ENCODE measurements at regions not wholly inside any gene's neighbourhood (a gene's known extent, or its start where the extent isn't known, plus 50 kb on each side); places are given as distances from the start of the nearest gene placed in this dataset.

- H3K27me3 Mint-ChIP-seq (ENCODE audit: low read depth), result no peaks in the 10 kb centered on the region
- peaks cover 3% of the 10 kb centered on the region for H3K9me3 Mint-ChIP-seq
- DNase-seq, result no peak
- no peak overlapping the region for H3K27ac Mint-ChIP-seq
- intact Hi-C loops (cut with micrococcal nuclease), result no loop called here
- peaks cover 53% of the 10 kb centered on the region for H3K4me1 Mint-ChIP-seq (ENCODE audit: low read depth)
- CTCF ChIA-PET, result no interaction called here
- peaks cover 3% of the 10 kb centered on the region for H3K36me3 Mint-ChIP-seq (ENCODE audit: low read depth)
- no peak overlapping the region for H3K4me3 Mint-ChIP-seq
These were observed 110.5 kb upstream of the CARMIL1 start for GRCh38 chr6:25168637-25169036.

GRCh38 chr6:25169553-25169952, 109.6 kb upstream of the CARMIL1 start:
- no peak overlapping the region for H3K4me3 Mint-ChIP-seq
- no peaks in the 10 kb centered on the region for H3K9me3 Mint-ChIP-seq
- intact Hi-C loops (cut with micrococcal nuclease), result no loop called here
- H3K4me1 Mint-ChIP-seq (ENCODE audit: low read depth), result peaks cover 57% of the 10 kb centered on the region
- H3K36me3 Mint-ChIP-seq (ENCODE audit: low read depth), result peaks cover under 1% of the 10 kb centered on the region
- DNase-seq, result no peak
- CTCF ChIA-PET, result interaction anchor here (0.6 kb wide), 1 partner anchor 176 kb away, joined by 3 read pairs; no protein-coding TSS in a partner anchor
- no peak overlapping the region for H3K27ac Mint-ChIP-seq
- no peaks in the 10 kb centered on the region for H3K27me3 Mint-ChIP-seq (ENCODE audit: low read depth)

GRCh38 chr6:25169961-25170360, 109.2 kb upstream of the CARMIL1 start:
- H3K4me1 Mint-ChIP-seq (ENCODE audit: low read depth), result peaks cover 57% of the 10 kb centered on the region
- no peaks in the 10 kb centered on the region for H3K36me3 Mint-ChIP-seq (ENCODE audit: low read depth)
- no peak overlapping the region for H3K27ac Mint-ChIP-seq
- H3K9me3 Mint-ChIP-seq, result no peaks in the 10 kb centered on the region
- intact Hi-C loops (cut with micrococcal nuclease), result loop anchor here (10.0 kb wide), 1 partner anchor 245 kb away; no protein-coding TSS in a partner anchor
- no peaks in the 10 kb centered on the region for H3K27me3 Mint-ChIP-seq (ENCODE audit: low read depth)
- no peak overlapping the region for H3K4me3 Mint-ChIP-seq
- no peak for DNase-seq
- CTCF ChIA-PET, result interaction anchor here (0.6 kb wide), 2 partner anchors 177 to 250 kb away, joined by 3 read pairs; no protein-coding TSS in a partner anchor

- Mint-ChIP-seq H3K4me3 (no peak overlapping the region), H3K4me1 (ENCODE audit: low read depth) (peaks cover 52% of the 10 kb centered on the region), H3K27me3 (ENCODE audit: low read depth) (no peaks in the 10 kb centered on the region), H3K36me3 (ENCODE audit: low read depth) (no peaks in the 10 kb centered on the region), H3K9me3 (no peaks in the 10 kb centered on the region), H3K27ac (no peak overlapping the region)
- intact Hi-C loops (cut with micrococcal nuclease), result loop anchor here (10.0 kb wide), 1 partner anchor 246 kb away; no protein-coding TSS in a partner anchor
- CTCF ChIA-PET, result no interaction called here
- DNase-seq, result no peak
These were observed 108.5 kb upstream of the CARMIL1 start for GRCh38 chr6:25170640-25171039.

- Mint-ChIP-seq H3K27ac (peak overlapping the region; percentile 17), H3K36me3 (ENCODE audit: low read depth) (no peaks in the 10 kb centered on the region), H3K9me3 (no peaks in the 10 kb centered on the region), H3K27me3 (ENCODE audit: low read depth) (no peaks in the 10 kb centered on the region), H3K4me3 (no peak overlapping the region), H3K4me1 (ENCODE audit: low read depth) (peaks cover 45% of the 10 kb centered on the region)
- CTCF ChIA-PET, result no interaction called here
- no peak for DNase-seq
- intact Hi-C loops (cut with micrococcal nuclease), result loop anchor here (10.0 kb wide), 1 partner anchor 246 kb away; no protein-coding TSS in a partner anchor
These were observed 107.9 kb upstream of the CARMIL1 start for GRCh38 chr6:25171301-25171700.

GRCh38 chr6:25172819-25173218, 106.4 kb upstream of the CARMIL1 start:
- no peak overlapping the region for H3K27ac Mint-ChIP-seq
- intact Hi-C loops (cut with micrococcal nuclease), result loop anchor here (10.0 kb wide), 1 partner anchor 248 kb away; no protein-coding TSS in a partner anchor

GRCh38 chr6:25173246-25173645, 105.9 kb upstream of the CARMIL1 start:
- H3K4me3 Mint-ChIP-seq, result no peak overlapping the region
- DNase-seq, result no peak
- no peaks in the 10 kb centered on the region for H3K27me3 Mint-ChIP-seq (ENCODE audit: low read depth)
- no peaks in the 10 kb centered on the region for H3K9me3 Mint-ChIP-seq
- H3K4me1 Mint-ChIP-seq (ENCODE audit: low read depth), result peaks cover 39% of the 10 kb centered on the region
- CTCF ChIA-PET, result interaction anchor here (0.7 kb wide), 1 partner anchor 108 kb away, joined by 5 read pairs; no protein-coding TSS in a partner anchor
- H3K36me3 Mint-ChIP-seq (ENCODE audit: low read depth), result no peaks in the 10 kb centered on the region
- H3K27ac Mint-ChIP-seq, result no peak overlapping the region
- intact Hi-C loops (cut with micrococcal nuclease), result loop anchor here (10.0 kb wide), 1 partner anchor 248 kb away; no protein-coding TSS in a partner anchor

More at GRCh38 chr6:25172819-25173218, 106.4 kb upstream of the CARMIL1 start:
- CTCF ChIA-PET, result no interaction called here
- H3K4me3 Mint-ChIP-seq, result no peak overlapping the region
- H3K36me3 Mint-ChIP-seq (ENCODE audit: low read depth), result no peaks in the 10 kb centered on the region
- peaks cover 38% of the 10 kb centered on the region for H3K4me1 Mint-ChIP-seq (ENCODE audit: low read depth)
- DNase-seq, result no peak
- no peaks in the 10 kb centered on the region for H3K27me3 Mint-ChIP-seq (ENCODE audit: low read depth)
- no peaks in the 10 kb centered on the region for H3K9me3 Mint-ChIP-seq

GRCh38 chr6:25173951-25174474, 105.2 kb upstream of the CARMIL1 start:
- peaks cover 45% of the 10 kb centered on the region for H3K4me1 Mint-ChIP-seq (ENCODE audit: low read depth)
- no peak overlapping the region for H3K27ac Mint-ChIP-seq
- intact Hi-C loops (cut with micrococcal nuclease), result loop anchor here (2.0 to 10.0 kb wide), 2 partner anchors 35 to 249 kb away; no protein-coding TSS in a partner anchor
- CTCF ChIA-PET, result interaction anchor here (0.6 to 1.6 kb wide), 3 partner anchors 18 to 103 kb away, joined by 3 read pairs; no protein-coding TSS in a partner anchor
- H3K27me3 Mint-ChIP-seq (ENCODE audit: low read depth), result no peaks in the 10 kb centered on the region
- no peaks in the 10 kb centered on the region for H3K36me3 Mint-ChIP-seq (ENCODE audit: low read depth)
- DNase-seq, result no peak
- no peak overlapping the region for H3K4me3 Mint-ChIP-seq
- no peaks in the 10 kb centered on the region for H3K9me3 Mint-ChIP-seq

GRCh38 chr6:25174678-25175077, 104.5 kb upstream of the CARMIL1 start:
- Mint-ChIP-seq H3K36me3 (ENCODE audit: low read depth) (no peaks in the 10 kb centered on the region), H3K4me1 (ENCODE audit: low read depth) (peaks cover 47% of the 10 kb centered on the region), H3K9me3 (no peaks in the 10 kb centered on the region), H3K27ac (no peak overlapping the region), H3K27me3 (ENCODE audit: low read depth) (no peaks in the 10 kb centered on the region), H3K4me3 (no peak overlapping the region)
- CTCF ChIA-PET, result interaction anchor here (1.0 to 1.6 kb wide), 2 partner anchors 91 to 104 kb away, joined by 3 read pairs; no protein-coding TSS in a partner anchor
- intact Hi-C loops (cut with micrococcal nuclease), result loop anchor here (2.0 to 10.0 kb wide), 3 partner anchors 36 to 317 kb away; no protein-coding TSS in a partner anchor
- DNase-seq, result no peak

- DNase-seq, result no peak
- Mint-ChIP-seq H3K27ac (no peak overlapping the region), H3K4me3 (no peak overlapping the region), H3K27me3 (ENCODE audit: low read depth) (no peaks in the 10 kb centered on the region), H3K9me3 (no peaks in the 10 kb centered on the region), H3K36me3 (ENCODE audit: low read depth) (no peaks in the 10 kb centered on the region), H3K4me1 (ENCODE audit: low read depth) (peaks cover 42% of the 10 kb centered on the region)
- intact Hi-C loops (cut with micrococcal nuclease), result loop anchor here (2.0 to 10.0 kb wide), 3 partner anchors 36 to 318 kb away; no protein-coding TSS in a partner anchor
- CTCF ChIA-PET, result interaction anchor here (1.0 to 1.6 kb wide), 2 partner anchors 90 to 104 kb away, joined by 3 read pairs; no protein-coding TSS in a partner anchor
These were observed 104.0 kb upstream of the CARMIL1 start for GRCh38 chr6:25175196-25175595.

- CTCF ChIA-PET, result interaction anchor here (0.6 kb wide), 1 partner anchor 143 kb away, joined by 6 read pairs; no protein-coding TSS in a partner anchor
- Mint-ChIP-seq H3K36me3 (ENCODE audit: low read depth) (no peaks in the 10 kb centered on the region), H3K27ac (no peak overlapping the region), H3K4me3 (no peak overlapping the region), H3K4me1 (ENCODE audit: low read depth) (peaks cover 38% of the 10 kb centered on the region), H3K27me3 (ENCODE audit: low read depth) (no peaks in the 10 kb centered on the region), H3K9me3 (no peaks in the 10 kb centered on the region)
- intact Hi-C loops (cut with micrococcal nuclease), result loop anchor here (2.0 to 10.0 kb wide), 3 partner anchors 37 to 318 kb away; no protein-coding TSS in a partner anchor
- DNase-seq, result peak; percentile 41
These were observed 103.5 kb upstream of the CARMIL1 start for GRCh38 chr6:25175681-25176080.

GRCh38 chr6:25176466-25176865, 102.7 kb upstream of the CARMIL1 start:
- Mint-ChIP-seq H3K36me3 (ENCODE audit: low read depth) (no peaks in the 10 kb centered on the region), H3K4me1 (ENCODE audit: low read depth) (peaks cover 30% of the 10 kb centered on the region), H3K4me3 (no peak overlapping the region), H3K27me3 (ENCODE audit: low read depth) (no peaks in the 10 kb centered on the region), H3K27ac (no peak overlapping the region), H3K9me3 (no peaks in the 10 kb centered on the region)
- CTCF ChIA-PET, result interaction anchor here (0.6 to 1.1 kb wide), 2 partner anchors 9 to 143 kb away, joined by 3 to 6 read pairs; no protein-coding TSS in a partner anchor
- no peak for DNase-seq
- intact Hi-C loops (cut with micrococcal nuclease), result loop anchor here (5.0 to 10.0 kb wide), 2 partner anchors 252 to 319 kb away; no protein-coding TSS in a partner anchor

Measured in activated naive CD4-positive, alpha-beta T cell treated with anti-CD3 and anti-CD28 coated beads for 36 hours (primary cell).